Loucy (cell line): ENCODE measurements at regions not wholly inside any gene's neighbourhood (a gene's known extent, or its start where the extent isn't known, plus 50 kb on each side); places are given as distances from the start of the nearest gene placed in this dataset.

Experiments used
- CTCF ChIP-seq: fragments of 200-600 bp; sonication (generic); conservative IDR thresholded peaks from 2 replicates; pipeline ENCODE4 v1.5.1; 2014; ENCODE audit warnings: mild to moderate bottlenecking, antibody characterized with exemption, low read length
- EZH2phosphoT487 ChIP-seq: fragments of 200-600 bp; IDR thresholded peaks from 2 replicates; pipeline ENCODE4 v1.6.1; 2018; ENCODE audit warnings: antibody characterized with exemption, mild to moderate bottlenecking, moderate library complexity, borderline replicate concordance

- TF ChIP-seq CTCF (no peak), EZH2phosphoT487 (no peak)
These were observed 480.8 kb upstream of the INTU start for GRCh38 chr4:127151941-127152340.
